ENCODE measurements at regions not wholly inside any gene's neighbourhood (a gene's known extent, or its start where the extent isn't known, plus 50 kb on each side); places are given as distances from the start of the nearest gene placed in this dataset.

GRCh38 chr10:62726142-62726541 is 78.4 kb upstream of the ADO start:
- Histone ChIP-seq H3K27me3 (ENCODE audit: control insufficient read depth, extremely low read depth, insufficient read depth, low read length) (peaks cover 6% of the 10 kb centered on the region), H3K9me1 (ENCODE audit: control insufficient read depth, extremely low read depth, insufficient read depth, low read length) (no peaks in the 10 kb centered on the region), H3K27ac (ENCODE audit: control insufficient read depth, insufficient read depth, low read length) (no peak overlapping the region), H3K9me3 (ENCODE audit: control insufficient read depth, low read depth, low read length) (no peaks in the 10 kb centered on the region), H3K4me2 (ENCODE audit: control insufficient read depth, extremely low read depth, insufficient read depth, low read depth, low read length) (no peak overlapping the region), H2AFZ (ENCODE audit: control insufficient read depth, low read length) (no peak overlapping the region), H3K4me3 (ENCODE audit: control insufficient read depth in 2 of 3, extremely low read depth in 1 of 3, insufficient read depth in 2 of 3, low read depth in 1 of 3, low read length in 3 of 3) (no peak overlapping the region), H3K36me3 (ENCODE audit: control insufficient read depth in 2 of 2, extremely low read depth in 1 of 2, insufficient read depth in 2 of 2, low read length in 2 of 2) (no peaks in the 10 kb centered on the region), H3K4me1 (ENCODE audit: control insufficient read depth, extremely low read depth, insufficient read depth, low read length) (no peaks in the 10 kb centered on the region), H3K79me2 (ENCODE audit: control insufficient read depth, insufficient read depth, low read length) (no peaks in the 10 kb centered on the region), H3K9ac (ENCODE audit: control insufficient read depth, extremely low read depth, insufficient read depth, low read length) (no peak overlapping the region), H4K20me1 (ENCODE audit: control insufficient read depth, extremely low read depth, insufficient read depth, low read length) (no peaks in the 10 kb centered on the region)
- dilution Hi-C loops (cut with MboI; ENCODE audit: extremely low pct_ligation_motif_present, low sequenced_read_pairs): no loop called here
- DNase-seq (ENCODE audit: low read depth, low spot score): no peak
- no peak for FAIRE-seq
- TF ChIP-seq EZH2 (IDR thresholded peaks at IDR 0.05; ENCODE audit: low read length) (no peak), CTCF (optimal IDR thresholded peaks at IDR 0.05 in 1 of 3, IDR thresholded peaks at IDR 0.05 in 1 of 3, conservative IDR thresholded peaks at IDR 0.05 in 1 of 3; ENCODE audit: extremely low read depth in 1 of 3, insufficient read depth in 2 of 3, low read length in 3 of 3) (no peak)

- H3K4me3 ChIP-seq (ENCODE audit: control insufficient read depth in 2 of 3, extremely low read depth in 1 of 3, insufficient read depth in 2 of 3, low read depth in 1 of 3, low read length in 3 of 3): no peak overlapping the region
- no peaks in the 10 kb centered on the region for H3K9me3 ChIP-seq (ENCODE audit: control insufficient read depth, low read depth, low read length)
- H4K20me1 ChIP-seq (ENCODE audit: control insufficient read depth, extremely low read depth, insufficient read depth, low read length): no peaks in the 10 kb centered on the region
- no peak overlapping the region for H3K4me2 ChIP-seq (ENCODE audit: control insufficient read depth, extremely low read depth, insufficient read depth, low read depth, low read length)
- H2AFZ ChIP-seq (ENCODE audit: control insufficient read depth, low read length): no peak overlapping the region
- DNase-seq (ENCODE audit: low read depth, low spot score): no peak
- TF ChIP-seq CTCF (optimal IDR thresholded peaks at IDR 0.05 in 1 of 3, IDR thresholded peaks at IDR 0.05 in 1 of 3, conservative IDR thresholded peaks at IDR 0.05 in 1 of 3; ENCODE audit: extremely low read depth in 1 of 3, insufficient read depth in 2 of 3, low read length in 3 of 3) (no peak), EZH2 (IDR thresholded peaks at IDR 0.05; ENCODE audit: low read length) (no peak)
- dilution Hi-C loops (cut with MboI; ENCODE audit: extremely low pct_ligation_motif_present, low sequenced_read_pairs): no loop called here
- no peaks in the 10 kb centered on the region for H3K79me2 ChIP-seq (ENCODE audit: control insufficient read depth, insufficient read depth, low read length)
- H3K9ac ChIP-seq (ENCODE audit: control insufficient read depth, extremely low read depth, insufficient read depth, low read length): no peak overlapping the region
- no peaks in the 10 kb centered on the region for H3K9me1 ChIP-seq (ENCODE audit: control insufficient read depth, extremely low read depth, insufficient read depth, low read length)
- H3K27me3 ChIP-seq (ENCODE audit: control insufficient read depth, extremely low read depth, insufficient read depth, low read length): peaks cover 6% of the 10 kb centered on the region
- H3K36me3 ChIP-seq (ENCODE audit: control insufficient read depth in 2 of 2, extremely low read depth in 1 of 2, insufficient read depth in 2 of 2, low read length in 2 of 2): no peaks in the 10 kb centered on the region
- FAIRE-seq: no peak
- no peaks in the 10 kb centered on the region for H3K4me1 ChIP-seq (ENCODE audit: control insufficient read depth, extremely low read depth, insufficient read depth, low read length)
- no peak overlapping the region for H3K27ac ChIP-seq (ENCODE audit: control insufficient read depth, insufficient read depth, low read length)
These were observed 77.9 kb upstream of the ADO start for GRCh38 chr10:62726638-62727037.
